Activated gamma-delta T cell treated with Interleukin-2 at 50 U/mL for 16 hours (primary cell): ENCODE measurements at regions not wholly inside any gene's neighbourhood (a gene's known extent, or its start where the extent isn't known, plus 50 kb on each side); places are given as distances from the start of the nearest gene placed in this dataset.

Source experiments
- DNase-seq: peaks from one replicate; pipeline ENCODE4 v3.0.0-alpha.2; 2020

DNA sequence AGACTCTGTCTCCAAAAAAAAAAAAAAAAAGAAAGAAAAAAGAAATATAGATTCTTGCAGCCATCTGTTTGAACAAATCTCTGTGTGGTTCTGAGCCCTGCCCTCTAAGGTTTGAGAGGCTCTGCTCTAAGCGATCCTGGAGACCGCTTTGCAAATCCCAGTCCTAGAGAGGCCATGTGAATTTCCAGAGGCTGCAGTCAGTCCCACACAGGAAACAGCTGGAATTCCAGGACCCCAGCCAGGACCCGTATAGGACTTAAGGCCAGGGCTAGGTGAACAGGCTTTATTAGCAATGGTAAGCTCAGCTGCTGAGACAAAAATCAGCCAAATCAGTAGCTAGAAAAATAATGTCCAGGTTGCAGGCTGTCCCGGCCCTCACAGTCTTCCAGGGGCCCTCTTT lies 154.8 kb downstream of the RPS24 start:
- DNase-seq = no peak

DNA sequence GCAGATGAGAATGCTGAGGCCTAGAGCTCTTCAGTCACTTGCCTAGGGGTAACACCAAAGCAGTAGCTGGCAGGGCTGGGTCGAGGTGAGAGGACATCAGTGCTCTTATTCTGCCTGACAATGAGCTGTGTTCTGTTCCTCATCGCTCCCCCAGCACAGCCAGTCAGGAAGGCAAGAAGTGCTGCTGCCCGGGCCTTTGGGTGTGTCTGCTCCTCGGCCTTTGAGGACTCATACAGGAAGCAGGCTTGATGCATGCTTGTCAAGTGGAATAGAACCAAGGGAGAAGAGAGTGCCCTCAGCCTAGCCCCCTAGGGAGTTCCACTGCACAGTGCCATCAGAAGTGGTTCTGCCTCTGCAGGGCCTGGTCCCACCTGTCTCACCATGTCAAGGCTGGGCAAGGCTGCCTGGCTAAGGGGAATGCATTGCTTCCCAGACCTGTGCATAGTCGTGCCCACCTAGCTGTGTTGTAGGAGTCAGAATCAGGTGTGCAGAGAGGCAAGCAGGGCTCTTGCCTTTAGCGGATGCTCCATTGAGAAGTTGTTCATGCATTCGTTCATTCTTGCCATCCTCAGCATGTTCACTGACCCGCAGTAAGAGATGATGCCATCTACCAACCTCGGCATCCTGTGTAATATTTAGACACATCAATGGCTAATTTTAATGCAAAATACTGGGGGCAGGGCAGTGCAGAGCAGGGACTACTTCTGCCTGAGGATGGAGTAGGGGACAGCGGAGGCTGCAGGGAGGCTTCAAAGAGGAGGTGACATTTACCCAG lies 156.6 kb downstream of the RPS24 start:
- DNase-seq = no peak

DNA sequence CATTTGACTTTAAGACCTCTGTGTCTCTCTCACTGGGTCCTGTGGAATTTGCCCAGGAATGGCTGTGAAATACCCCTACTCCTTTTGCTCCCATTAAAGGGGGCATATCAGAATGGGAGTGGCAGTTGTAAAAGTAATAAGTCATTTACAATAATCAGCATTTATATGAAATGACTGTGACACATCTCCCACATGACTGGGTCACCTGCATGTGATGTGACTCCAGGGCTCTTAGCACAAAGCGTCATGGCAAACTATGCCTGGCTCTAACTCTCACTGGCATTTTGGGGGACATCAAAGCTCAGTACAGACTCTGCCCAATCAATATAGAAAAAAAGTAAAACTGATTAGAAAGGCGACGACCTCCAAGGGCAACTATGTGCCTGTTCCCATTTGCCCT lies 157.6 kb downstream of the RPS24 start:
- DNase-seq = no peak

DNA sequence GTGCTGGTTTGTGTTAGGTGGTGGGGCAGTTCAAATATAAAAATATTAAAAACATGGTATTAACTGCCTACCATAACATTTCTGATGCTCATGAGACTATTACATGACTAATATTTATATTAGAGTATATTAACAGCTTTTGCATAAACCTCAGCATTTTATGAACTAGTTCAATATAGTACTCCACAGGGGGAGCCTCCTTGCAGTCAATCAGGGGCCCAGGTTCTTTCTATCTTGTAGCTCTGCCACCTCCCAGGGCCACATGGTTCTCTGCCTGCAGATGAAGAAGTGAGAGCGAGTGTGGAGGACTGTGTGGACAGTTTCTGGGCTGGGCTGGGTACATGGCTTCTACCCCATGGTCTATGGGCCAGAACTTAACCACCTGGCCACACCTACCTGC lies 159.5 kb downstream of the RPS24 start:
- DNase-seq = no peak

DNA sequence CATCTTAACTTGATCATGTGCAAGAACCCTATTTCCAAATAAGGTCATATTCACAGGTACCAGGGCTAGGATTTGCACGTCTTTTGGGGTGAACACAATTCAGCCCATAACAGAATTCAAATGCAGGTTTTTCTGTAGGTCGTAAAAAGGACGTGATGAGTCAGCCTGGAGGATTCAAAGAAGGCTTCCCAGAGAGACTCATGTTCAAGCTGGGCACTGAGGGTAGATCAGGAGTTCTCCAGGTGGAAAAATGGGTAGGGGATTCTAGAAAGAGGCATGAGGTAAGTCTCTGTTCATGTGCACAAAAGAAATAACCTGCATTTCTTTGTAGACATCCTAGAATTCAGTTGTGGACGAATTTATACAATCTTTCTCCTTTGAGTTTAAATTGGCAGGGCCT lies 160.4 kb downstream of the RPS24 start:
- DNase-seq = no peak

DNA sequence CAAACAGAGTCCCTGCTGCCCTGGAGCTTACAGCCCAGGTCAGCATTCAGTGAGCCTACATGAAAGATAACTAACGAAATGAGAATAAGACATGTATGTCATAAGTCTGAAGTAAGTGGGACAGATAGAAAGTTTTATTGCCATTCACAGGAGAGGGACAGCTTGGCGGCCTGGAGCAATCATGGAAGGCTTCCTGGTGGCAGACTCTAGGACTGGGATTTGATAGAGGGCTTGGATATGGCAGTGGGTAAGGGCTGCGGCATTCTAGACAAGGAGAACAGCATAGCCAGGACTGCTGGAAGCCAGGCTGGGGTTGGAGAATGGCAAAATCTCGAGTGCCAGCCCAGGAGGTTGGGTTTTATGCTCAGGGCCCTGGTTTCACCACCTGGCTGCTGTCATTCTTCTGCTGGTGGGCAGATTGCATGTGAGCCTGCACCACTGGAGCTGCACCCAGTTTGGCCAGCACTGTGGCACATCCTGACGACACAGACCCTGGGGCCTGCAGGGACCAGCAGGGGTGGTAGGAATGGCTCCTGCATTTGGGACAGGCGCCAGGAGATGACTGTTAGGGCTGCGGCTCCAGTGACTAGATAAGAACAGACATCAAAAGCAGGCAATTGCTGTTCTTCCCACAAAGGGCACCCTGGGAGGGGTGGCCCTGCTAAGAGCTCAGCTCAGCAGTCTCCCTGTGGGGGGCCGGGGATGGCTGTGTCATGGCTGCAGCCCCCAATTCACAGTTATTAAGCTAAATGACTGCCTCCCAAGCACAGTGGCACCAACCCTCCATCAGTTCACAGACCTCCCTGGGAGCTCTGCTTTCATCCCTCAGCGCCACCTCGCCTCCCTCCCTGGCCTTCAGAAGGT lies 161.1 kb downstream of the RPS24 start:
- DNase-seq = no peak

DNA sequence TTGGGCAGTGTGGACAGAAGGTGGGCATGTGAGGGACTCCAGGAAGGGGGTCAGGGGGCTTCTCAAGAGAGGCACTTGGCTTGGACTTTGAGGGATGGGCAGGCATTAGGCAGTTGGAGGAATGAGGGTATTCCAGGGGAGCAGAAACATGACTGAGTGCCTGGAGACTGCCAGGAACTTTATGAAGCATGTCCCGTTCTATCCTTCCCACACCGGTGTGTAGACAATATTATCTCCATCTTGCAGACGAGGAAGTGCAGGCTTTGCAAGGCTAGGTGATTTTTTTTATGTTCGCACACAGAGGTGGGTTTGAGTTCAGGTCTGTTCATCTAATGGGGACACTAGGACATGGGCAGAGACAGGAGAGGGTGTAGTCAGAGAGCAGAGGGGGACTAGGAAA lies 162.7 kb downstream of the RPS24 start:
- no peak for DNase-seq

DNA sequence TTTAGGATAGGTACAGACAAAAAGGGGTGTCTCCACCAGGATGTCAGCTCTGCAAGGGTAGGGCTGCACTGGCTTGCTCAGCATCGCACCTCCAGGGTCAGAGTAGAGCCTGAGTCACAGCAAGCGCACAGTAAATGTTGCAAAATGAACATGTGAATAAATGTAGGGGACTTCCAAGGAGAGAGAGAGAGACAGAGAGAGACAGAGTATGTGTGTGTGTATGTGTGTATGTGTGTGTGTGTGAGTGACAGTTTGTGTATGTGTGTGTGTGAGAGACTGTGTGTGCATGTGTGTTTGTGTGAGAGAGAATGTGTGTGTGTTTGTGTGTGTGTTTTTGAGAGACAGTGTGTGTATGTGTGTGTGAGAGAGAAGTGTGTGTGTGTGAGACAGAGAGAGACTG lies 163.3 kb downstream of the RPS24 start:
- no peak for DNase-seq

DNA sequence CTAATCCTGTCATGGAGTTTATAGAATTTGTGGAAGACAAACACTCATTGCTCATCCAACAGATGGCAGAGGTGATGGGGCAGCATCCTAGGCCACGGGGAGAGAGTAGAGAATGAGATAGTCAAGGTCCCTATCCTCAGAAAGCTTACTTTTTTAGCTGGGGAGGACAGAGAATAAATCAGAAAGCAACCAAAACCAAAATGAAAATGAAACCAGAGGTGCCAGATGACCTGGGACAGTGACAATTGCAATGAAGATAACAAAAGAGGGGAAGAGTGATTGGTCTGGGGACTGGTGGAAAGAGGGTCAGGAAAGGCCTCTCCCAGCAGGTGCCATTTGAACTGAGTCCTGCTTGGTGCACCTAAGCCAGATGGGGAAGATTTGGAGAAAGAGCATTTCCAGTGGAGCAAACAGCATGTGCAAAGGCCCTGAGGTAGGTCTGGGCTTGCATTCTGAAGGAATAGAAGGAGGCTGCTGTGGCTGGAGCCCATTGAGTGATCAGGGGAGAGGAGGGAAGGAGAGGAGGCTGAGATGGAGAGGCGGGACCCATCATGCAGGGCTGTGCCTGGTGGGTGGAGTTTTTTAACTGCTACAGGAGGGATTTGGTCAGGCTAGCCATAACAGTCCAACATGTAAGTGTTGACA lies 164.1 kb downstream of the RPS24 start:
- no peak for DNase-seq

DNA sequence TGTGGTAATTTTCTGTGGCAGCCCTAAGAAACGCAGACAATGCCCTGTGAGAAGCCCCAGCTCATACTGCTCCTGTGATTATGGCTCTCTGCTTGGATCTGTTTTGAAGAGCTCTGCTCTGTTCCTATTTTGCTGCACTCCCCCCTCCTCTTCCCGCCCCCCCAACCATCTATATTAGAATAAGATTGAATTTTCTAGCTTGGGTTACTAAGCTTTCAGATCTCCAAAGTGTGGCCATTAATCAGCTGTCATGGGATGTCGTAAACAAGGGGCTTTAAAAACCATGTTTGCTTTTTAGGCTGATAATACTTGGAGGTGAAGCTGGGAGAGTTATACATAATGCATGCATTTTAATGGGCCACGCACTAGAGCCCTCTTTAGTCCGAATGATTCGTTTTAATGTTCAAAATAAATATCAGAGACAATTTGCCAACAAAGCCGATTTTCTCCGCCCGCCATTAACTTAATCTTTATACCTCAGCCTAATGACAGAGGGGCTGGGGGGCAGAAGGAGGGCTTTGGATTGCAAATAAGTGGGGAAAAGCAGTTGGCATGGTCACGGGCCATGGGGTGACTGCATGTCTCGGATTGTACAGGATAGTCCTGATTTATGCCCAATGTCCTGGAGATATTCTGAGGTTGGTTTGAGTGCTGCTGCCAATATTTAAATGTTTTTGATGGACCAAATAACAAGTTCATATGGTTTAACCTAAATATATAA lies 165.5 kb downstream of the RPS24 start:
- DNase-seq = no peak

DNA sequence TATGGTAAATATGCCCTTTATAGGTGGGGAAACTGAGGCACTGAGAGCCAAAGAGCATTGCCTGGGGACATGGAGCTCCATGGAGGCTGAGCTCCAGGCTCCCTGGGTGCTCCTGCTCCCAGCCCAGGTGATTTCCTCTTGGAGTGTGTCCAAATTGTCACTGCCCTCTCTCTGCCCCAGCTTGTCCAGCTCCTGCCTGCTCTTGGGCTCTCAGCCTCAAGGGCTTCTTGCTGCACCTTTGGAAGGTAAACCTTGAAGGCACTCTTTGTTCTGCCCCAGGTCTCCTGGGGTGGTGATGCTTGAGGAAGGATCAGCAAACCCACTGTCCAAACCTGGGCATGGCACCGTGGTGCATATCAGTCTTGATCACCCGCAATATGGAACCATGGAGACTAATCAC lies 166.1 kb downstream of the RPS24 start:
- DNase-seq = no peak

DNA sequence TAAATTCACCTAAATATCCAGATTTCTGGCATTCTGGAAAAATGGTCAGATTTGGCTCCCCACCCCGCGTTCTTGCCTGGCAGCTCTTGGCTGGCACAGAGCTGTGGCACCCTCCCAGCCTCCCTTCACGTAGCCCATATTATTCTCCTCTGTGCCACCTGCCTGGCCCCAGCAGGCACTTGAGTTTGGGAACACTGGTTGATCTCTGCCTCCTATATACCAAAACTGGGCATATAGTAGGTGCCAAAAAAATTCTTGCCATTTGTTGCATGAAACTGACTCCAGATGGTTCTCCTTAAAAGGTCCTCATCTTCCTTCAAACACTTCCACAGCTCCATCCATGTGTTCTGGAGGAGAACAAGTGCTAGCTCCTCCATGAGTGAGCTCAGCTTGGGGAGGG lies 167.0 kb downstream of the RPS24 start:
- DNase-seq = no peak

DNA sequence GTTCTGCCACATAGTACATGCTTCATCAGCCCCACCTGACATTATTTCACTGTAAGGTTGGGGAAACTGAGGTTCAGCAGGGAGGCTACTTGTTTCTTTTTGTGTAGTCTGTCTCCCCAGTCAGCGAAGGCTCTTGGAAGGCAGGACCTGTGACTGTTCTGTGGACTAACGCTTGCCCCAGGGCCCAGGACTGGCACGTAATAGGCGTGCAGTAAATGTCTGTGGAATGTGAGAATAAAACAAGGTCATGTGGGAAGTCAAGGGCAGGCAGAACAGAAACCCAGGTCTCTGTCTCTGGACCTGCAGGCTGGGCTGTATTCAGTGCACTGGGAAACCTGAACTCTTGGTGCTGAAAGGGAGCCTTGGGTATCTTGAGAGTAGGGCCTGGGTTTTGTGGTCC lies 168.7 kb downstream of the RPS24 start:
- no peak for DNase-seq

DNA sequence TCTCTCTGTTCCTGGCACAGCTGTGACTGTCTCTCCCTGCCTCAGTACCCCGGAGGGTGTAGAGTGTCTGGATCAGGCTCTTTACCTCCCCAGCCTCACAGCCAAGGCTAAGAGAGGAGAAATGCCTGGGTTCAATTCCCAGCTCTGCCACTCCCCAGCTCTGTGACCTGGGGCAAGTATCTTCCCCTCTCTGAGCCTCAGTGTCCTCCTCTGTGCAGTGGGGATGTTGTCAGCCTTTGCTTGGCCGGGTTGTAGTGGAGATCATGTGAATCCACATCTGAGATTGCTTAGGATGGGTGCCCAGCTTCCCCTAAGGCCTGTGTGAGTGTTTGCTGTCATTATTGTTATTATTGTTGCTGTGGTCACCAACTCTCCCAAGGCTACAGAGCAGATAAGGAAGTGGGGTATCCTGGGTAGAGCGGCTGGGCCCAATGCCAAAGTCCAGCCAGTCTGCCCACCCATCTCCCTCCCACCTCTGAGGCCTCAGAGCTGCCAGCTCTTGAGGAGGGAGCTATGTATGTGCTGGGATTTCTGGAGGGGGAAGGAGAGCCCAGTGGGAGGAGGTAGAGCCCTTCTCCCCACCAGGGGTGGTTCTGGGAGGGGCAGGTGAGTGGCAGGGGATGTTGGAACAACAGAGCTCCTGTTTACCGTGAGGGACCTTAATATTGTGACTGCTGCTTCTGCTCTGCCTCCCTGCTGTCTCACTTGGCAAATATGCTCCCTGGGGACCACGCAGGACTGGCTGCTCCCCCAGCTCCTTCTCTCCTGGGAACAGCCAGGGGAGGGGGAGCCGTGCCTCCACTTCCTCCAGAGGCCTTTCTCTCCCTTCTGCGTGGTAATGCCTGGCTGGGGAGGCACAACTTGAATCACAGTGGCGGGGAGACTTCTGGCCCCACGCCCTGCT lies 170.5 kb downstream of the RPS24 start:
- DNase-seq = no peak

DNA sequence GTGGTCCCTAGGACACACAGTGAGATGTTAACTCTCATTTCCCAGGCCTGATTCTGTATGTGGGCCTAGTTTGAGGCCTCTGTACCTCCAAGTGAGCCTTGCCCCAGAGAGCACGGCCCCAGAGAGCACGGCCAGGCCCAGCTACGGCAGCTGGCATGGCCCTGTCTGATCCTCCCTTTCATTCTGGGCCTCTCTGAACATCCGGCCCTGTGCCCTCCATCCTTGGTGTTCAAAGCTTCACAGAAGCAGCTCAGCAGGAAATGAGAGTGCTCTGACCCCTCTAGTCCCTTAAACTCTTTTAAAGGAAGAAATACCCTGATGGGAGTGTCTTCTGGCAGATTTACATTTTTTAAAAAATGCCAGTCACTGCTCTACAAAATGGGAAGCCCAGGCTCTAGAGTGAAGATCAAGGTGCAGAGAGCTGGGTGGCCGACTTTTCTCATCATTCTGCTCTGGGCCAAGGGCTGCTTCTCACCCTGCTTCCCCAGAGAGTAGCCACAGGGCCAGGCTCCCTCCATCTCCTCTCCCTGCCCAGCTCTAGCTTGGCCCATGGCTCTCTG lies 171.9 kb downstream of the RPS24 start:
- no peak for DNase-seq

DNA sequence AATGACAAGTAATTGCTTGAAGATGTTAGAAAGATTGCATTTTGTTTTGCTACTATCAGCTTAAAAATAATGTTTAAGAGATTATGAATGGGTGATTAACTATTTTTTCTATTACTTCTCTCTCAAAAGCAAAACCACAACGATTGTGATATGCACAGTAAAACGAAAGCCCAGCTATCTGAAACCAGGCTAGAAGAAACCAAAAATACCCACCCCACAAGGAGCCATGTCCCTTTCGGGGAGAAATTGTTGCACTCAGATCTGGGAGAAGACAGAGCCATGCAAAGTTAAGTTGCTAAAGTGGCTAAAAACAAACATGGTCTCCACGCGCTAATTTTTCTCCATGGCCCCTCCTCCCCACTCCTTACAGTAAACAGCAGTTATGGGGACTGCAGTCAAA lies 173.6 kb downstream of the RPS24 start:
- DNase-seq = no peak

DNA sequence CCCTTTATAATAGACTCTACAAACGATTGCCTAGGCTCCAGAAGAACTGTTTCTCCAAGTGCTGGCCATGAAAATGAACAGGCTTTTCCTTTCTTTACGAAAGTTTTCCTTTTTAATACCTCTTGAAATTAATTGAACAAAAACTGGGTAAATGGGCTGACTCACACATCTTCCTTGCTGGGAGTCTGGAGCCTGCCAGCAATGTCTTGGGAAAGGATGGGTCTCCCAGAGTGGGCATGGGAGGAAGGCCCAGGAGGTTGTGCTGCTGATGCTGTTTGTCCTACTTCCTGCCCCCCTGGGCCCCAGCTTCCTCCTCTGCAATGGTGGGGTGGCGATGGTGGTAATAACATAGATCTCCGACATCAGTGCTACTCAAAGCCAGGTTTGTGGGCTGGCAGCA lies 174.1 kb downstream of the RPS24 start:
- DNase-seq = no peak

DNA sequence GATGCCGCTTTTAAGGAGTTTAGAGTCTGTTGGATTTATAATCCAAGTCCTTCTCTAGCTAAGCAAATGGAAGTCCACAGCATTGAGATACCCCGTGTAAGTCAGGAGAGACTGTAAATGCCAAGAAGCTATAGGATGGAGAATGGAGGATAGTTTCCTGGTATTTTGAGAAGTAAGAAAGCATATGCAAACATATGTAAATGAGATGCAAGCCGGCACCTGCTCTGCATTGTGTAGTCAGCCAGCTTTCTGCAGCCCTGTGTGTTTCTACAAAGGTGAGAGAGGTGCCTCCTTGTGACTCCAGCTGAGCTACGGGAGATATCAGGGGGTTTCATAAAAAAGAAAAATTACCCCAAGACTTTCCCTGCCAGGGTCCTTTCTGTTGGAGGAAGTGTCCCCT lies 176.3 kb downstream of the RPS24 start:
- DNase-seq = no peak

DNA sequence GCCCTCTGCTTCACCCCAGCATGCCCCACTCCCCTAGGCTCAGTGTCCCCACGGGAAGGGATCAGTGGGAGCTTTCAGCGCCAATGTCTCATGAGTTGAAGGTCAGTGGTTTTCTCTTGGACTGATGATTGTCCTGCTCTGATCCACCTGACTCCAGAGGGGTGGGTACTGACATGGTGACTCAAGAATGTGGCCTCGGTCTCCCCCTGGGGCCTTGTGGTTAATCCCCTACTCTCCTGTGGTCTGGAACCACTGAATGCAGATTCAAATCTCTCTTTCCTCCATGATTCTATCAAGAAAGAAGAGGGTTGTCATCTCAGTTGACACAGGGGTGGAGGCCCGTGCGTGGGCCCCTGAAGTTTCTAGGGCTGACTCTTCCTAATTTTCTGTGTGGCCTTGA lies 176.9 kb downstream of the RPS24 start:
- no peak for DNase-seq

DNA sequence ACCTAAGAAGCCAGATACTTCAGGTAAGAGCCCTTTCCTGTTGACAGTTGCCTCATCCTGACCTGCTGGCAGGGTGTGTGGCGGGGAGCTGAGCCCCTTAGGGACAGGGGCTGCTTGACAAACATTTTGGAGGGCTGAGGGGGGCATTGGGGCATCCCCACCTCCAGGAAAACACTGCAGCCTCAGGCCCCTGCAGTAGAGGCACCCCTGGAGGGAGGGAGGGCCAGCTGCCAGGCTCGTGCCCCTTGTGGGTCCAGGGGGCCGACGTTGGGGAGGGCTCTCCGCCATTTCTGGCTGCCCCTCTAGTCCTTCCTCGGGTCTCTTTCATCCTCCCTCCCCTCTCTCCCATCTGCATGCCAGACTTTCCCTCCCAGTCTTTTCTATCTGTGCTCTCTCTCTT lies 177.3 kb downstream of the RPS24 start:
- no peak for DNase-seq

DNA sequence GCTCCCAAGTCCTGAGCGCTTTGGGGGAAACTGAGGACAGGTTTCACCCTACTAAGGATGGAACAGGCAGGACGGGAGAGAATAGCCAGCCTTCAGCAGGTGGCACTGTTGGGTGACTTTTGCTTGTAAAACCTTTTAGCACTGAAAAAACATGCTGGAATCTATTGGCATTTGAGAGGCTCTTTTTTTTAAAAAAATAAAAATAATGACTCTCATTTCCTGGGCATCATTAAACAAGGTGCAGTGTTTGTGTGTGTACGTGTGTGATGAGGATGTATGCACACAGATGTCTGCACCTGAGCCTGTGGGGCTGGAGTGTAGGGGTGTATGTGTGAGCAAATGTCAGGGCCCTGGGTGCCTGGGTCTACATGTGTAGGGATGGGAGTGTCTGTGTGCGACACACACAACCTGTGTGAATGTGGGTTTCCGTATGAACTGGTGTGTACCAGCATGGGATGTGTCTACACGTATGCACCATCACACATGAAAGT lies 177.9 kb downstream of the RPS24 start:
- DNase-seq = no peak
